IMR-90 (cell line): ENCODE measurements at regions not wholly inside any gene's neighbourhood (a gene's known extent, or its start where the extent isn't known, plus 50 kb on each side); places are given as distances from the start of the nearest gene placed in this dataset.

Source experiments
- BHLHE40 ChIP-seq: fragments of 150-350 bp; IDR thresholded peaks from 2 replicates; pipeline ENCODE4 v1.6.1; 2016; ENCODE audit warnings: mild to moderate bottlenecking, low read depth, low read length
- CEBPB ChIP-seq: IDR thresholded peaks from 2 replicates; pipeline ENCODE4 v1.6.1; 2012; ENCODE audit warnings: low read depth, low read length, improper control_type of control experiment
- CTCF ChIP-seq: conservative IDR thresholded peaks from 2 replicates; pipeline ENCODE4 v1.5.1; 2012; ENCODE audit warnings: mild to moderate bottlenecking, low read depth, low read length, improper control_type of control experiment
- ELK1 ChIP-seq: fragments of 150-350 bp; IDR thresholded peaks from 2 replicates; pipeline ENCODE4 v1.6.1; 2016; ENCODE audit warnings: low read depth, mild to moderate bottlenecking, low read length, moderate library complexity, borderline replicate concordance
- FOS ChIP-seq: fragments of 150-350 bp; IDR thresholded peaks from 2 replicates; pipeline ENCODE4 v1.6.1; 2016; ENCODE audit warnings: low read depth, low read length
- MAFK ChIP-seq: IDR thresholded peaks from 2 replicates; pipeline ENCODE4 v1.6.1; 2012; ENCODE audit warnings: low read depth, low read length, improper control_type of control experiment
- MXI1 ChIP-seq: IDR thresholded peaks from 2 replicates; pipeline ENCODE4 v1.6.1; 2012; ENCODE audit warnings: low read depth, mild to moderate bottlenecking, low read length, moderate library complexity, borderline replicate concordance
- POLR2A ChIP-seq: IDR thresholded peaks from 2 replicates; pipeline ENCODE4 v1.6.1; 2012; ENCODE audit warnings: mild to moderate bottlenecking, low read depth, low read length
- RAD21 ChIP-seq: IDR thresholded peaks from 2 replicates; pipeline ENCODE4 v1.6.1; 2012; ENCODE audit warnings: low read length, improper control_type of control experiment
- RFX5 ChIP-seq: IDR thresholded peaks from 2 replicates; pipeline ENCODE4 v1.8.0; 2012; ENCODE audit warnings: low read depth, mild to moderate bottlenecking, low read length, moderate library complexity
- SMC3 ChIP-seq: fragments of 150-350 bp; IDR thresholded peaks from 2 replicates; pipeline ENCODE4 v1.6.1; 2016; ENCODE audit warnings: low read depth, mild to moderate bottlenecking, antibody characterized with exemption, low read length, moderate library complexity
- USF2 ChIP-seq: fragments of 150-350 bp; IDR thresholded peaks from 2 replicates; pipeline ENCODE4 v1.6.1; 2017; ENCODE audit warnings: mild to moderate bottlenecking, antibody characterized with exemption, low read length, low read depth

- no peak for TF ChIP-seq RAD21
- TF ChIP-seq CTCF = no peak
- no peak for TF ChIP-seq MAFK
- no peak for TF ChIP-seq POLR2A
- TF ChIP-seq USF2 = no peak
- TF ChIP-seq FOS = no peak
- no peak for TF ChIP-seq BHLHE40
- TF ChIP-seq SMC3 = no peak
- no peak for TF ChIP-seq MXI1
- TF ChIP-seq ELK1 = no peak
- no peak for TF ChIP-seq RFX5
- TF ChIP-seq CEBPB = no peak
Measured at GRCh38 chr5:57956636-57957035, 474.0 kb upstream of the ACTBL2 start.
